Activated CD8-positive, alpha-beta memory T cell treated with anti-CD3 and anti-CD28 coated beads, Interleukin-2, amount 50 U/mL, for 48 hours (primary cell): ENCODE measurements at regions not wholly inside any gene's neighbourhood (a gene's known extent, or its start where the extent isn't known, plus 50 kb on each side); places are given as distances from the start of the nearest gene placed in this dataset.

Experiments used
- DNase-seq: peaks from one replicate; pipeline ENCODE4 v3.0.0-alpha.2; 2020

GRCh38 chr20:11329271-11329670 is 588.4 kb upstream of the BTBD3 start:
- DNase-seq: no peak

- no peak for DNase-seq
Observed at GRCh38 chr20:11331096-11331495, 586.6 kb upstream of the BTBD3 start.

DNA sequence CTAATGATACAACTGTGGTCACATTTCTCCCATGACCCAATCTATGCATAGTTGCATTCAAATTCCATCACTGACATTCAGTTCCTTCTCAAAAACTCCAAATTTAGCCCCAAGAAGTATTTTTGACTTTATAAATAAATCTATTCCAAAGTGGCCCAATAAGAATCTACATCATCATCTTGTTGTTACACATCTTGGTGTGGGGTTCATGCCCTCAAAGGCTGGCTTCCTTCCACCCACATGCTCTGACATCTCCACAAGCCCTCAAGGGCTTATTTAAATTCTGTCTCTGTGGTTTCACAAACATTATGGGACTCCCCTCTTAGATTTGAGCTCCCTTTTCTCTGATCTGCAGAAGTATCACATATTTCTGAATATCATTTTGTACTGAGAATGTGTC is 585.3 kb upstream of the BTBD3 start:
- no peak for DNase-seq

DNA sequence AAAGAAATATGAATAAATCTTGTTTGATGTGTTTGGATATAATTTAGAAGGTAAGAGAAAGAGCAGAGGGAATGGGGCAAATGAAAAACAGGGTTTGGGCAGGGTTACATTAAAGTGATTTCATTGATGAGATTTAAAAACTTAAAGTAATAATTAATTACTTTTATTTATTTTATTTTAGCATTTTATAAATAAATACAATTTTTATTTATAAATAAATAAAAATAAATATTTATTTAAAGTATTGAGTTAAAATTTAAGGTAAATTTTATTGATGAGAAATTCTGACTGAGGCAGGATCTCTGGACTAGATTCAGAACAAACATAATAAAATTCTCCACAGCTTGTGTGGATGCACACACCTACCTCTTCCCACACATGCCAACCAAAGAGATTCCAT is 584.1 kb upstream of the BTBD3 start:
- DNase-seq: no peak

GRCh38 chr20:11337361-11338130 is 580.1 kb upstream of the BTBD3 start:
- DNase-seq: no peak

- no peak for DNase-seq
Observed at GRCh38 chr20:11338496-11339306, 579.0 kb upstream of the BTBD3 start.

DNA sequence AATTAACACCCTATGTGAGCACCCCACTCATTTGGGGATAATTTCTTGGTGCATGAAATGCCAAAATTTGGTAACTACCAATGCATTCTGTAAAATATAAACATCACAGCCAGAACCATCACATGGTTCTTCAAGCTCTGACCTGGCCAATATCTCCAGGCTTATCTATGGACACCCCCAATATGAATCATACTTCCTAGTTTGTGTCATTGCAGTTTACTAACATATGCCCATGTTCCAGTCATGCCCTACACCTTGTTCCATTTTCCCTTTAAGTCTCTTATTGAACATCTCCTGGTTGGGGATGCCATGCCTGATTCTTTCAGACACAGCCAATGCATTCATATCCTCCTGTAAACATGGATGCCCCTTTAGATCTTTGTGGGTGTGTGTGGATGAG is 572.8 kb upstream of the BTBD3 start:
- DNase-seq: no peak

DNA sequence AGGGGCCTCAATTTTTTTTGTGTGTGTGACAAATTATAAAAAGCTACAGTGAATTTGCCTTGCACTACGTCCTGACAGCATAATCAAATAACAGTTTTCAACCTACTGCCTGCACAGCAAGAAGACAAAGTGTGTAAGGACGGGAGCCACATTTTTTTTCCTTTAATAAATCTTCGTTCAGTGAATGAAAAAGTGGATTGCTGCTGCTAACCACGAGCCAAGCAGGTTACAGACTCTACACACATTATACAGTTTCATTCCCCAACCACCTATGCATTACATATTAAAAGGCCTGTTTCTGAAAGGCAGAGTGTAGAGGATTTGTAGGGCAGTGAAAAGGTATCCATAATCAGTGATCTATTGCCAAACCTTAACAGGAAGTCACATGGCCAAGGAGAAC is 570.0 kb upstream of the BTBD3 start:
- DNase-seq: no peak

DNA sequence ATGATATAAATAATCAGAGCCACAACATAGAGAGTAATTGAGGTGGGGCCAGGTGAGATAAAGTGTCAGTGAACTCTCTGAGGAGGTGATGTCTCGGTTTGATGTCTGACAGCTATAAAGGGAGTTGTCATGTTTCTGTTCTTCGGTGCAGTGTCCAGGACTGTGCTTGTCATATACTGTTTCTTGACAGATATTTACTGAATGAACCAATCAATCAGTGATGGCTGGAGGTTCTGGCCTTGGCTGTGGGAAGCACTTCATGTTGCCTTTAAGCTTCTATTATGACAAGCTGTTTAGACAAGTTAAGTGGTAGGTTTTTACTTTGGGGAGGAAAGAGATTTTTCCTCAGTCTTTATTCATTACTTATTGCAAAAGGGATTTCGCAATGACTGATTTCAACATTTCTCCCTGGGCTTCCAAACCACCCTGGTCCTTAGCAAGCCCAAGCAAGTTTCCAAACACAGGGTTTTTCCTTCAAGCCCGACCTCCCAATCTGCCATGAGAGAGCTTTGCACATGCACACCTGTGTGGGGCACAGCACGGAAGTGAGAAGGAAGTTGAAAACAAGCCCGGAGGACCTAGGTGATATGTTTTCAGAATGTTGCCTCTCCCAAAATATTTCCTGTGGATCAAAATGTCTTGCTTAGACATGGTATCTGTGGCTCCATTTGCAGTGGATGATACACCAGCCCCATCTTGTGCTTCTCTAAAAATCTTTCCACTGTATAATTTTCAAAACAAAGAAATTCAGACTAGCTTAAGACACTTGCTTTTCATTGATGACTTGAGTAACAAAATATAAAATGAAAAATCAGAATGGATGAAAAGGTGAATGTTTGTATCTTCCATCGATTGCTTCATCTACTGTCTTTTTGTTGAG is 567.3 kb upstream of the BTBD3 start:
- DNase-seq: no peak

- DNase-seq: no peak
Observed at GRCh38 chr20:11352041-11352440, 565.7 kb upstream of the BTBD3 start.

GRCh38 chr20:11354846-11355245 is 562.8 kb upstream of the BTBD3 start:
- DNase-seq: no peak

DNA sequence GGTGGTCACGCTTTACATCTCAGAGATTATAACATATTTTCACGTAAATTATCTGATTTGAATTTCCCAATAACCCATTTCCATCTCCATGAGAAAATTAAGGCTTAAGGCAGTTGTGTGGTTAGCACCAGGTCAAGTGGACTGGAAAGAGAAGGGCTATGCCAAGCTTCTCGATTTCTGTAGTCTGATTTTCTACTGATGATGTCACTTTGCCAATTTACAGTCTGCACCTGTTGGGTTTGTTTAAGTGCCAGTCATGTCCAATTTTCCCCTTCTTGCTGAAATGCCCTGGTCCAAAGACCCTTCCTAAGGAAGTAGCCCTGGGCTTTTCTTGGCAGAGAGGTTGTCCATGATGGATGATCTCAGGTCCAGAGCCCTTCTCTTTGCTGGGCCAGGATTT is 562.3 kb upstream of the BTBD3 start:
- DNase-seq: no peak

DNA sequence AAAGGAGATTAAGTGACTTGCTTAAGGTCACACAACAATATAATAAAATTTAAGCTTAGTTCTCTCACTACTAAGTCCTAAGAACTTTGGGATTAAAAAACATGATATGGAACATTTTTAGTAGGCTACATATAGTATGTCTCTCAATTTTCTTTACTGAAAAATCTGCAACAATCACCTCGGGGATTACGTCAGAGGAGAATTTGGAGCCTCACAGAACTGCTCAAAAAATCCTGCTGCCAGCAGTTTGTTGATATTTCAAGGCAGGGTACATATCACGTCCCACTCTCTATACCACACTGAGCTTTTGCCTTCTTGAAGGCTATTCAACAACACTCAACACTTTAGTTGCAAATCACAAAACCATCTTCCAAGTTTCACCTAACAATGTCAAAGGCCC is 561.6 kb upstream of the BTBD3 start:
- DNase-seq: no peak

DNA sequence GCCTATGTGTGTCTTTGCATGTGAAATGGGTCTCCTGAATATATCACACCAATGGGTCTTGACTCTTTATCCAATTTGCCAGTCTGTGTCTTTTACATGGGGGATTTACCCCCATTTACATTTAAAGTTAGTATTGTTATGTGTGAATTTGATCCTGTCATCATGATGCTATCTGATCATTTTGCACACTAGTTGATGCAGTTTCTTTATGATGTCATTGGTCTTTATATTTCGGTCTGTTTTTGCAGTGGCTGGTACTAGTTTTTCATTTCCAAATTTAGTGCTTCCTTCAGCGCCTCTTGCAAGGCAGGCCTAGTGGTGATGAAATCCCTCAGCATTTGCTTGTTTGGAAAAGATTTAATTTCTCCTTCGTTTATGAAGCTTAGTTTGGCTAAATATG is 555.2 kb upstream of the BTBD3 start:
- no peak for DNase-seq

DNA sequence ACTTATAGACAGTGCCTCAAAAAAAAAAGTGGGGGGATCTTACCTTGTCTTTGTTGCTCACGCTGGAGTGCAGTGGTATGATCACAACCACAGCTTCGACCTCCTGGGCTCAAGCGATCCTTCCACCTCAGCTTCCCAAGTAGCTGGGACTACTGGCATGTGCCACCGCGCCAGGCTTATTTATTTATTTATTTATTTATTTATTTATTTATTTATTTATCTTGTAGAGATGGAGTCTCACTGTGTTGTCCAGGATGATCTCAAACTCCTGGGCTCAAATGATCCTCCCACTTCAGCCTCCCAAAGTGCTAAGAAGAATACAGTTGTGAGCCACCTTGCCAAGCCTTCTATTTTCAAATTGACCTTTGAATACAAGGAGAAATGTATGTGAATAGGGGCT is 553.0 kb upstream of the BTBD3 start:
- DNase-seq: no peak

- no peak for DNase-seq
Observed at GRCh38 chr20:11366660-11367059, 551.0 kb upstream of the BTBD3 start.

GRCh38 chr20:11368499-11368898 is 549.2 kb upstream of the BTBD3 start:
- no peak for DNase-seq

DNA sequence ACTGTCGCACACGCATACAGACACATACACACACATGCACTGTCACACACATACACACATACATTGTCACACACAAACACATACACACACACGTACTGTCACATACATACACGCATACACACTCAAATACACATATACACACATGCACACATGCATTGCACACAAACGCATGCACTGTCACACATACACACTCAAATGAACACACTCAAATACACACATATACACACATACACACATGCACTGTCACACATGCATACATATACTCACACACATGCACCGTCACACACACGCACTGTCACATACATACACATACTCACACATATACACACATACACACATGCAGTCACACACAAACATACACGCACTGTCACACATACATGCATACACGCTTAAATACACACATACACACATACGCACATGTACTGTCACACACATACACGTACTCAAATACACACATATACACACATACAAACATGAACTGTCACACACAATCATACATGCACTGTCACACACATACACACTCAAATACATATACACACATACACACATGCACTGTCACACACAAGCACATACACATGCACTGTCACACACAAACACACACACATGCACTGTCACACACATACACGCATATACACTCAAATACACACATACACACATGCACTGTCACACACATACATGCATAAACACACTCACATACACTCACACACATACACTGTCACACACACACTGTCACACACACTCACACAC is 548.6 kb upstream of the BTBD3 start:
- DNase-seq: no peak

DNA sequence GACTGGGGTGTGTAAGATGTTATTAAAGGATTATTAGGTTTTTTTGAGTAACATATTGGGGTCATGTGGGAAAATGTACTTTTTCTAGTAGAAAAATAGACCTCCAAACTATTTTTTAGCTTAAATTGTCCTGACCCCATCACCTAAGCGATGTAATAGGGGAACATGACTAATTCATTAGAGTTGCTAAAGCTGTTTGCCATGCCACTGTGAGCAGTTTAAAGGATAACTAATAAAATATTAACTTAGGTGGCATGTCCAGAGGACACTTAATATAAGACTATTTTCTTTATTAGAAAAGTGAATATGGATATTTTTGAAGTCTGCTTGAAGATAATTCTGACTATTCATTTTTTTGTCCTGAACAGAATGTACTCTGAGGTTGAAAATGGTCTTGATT is 545.9 kb upstream of the BTBD3 start:
- DNase-seq: no peak

- no peak for DNase-seq
Observed at GRCh38 chr20:11372876-11373790, 544.6 kb upstream of the BTBD3 start.

DNA sequence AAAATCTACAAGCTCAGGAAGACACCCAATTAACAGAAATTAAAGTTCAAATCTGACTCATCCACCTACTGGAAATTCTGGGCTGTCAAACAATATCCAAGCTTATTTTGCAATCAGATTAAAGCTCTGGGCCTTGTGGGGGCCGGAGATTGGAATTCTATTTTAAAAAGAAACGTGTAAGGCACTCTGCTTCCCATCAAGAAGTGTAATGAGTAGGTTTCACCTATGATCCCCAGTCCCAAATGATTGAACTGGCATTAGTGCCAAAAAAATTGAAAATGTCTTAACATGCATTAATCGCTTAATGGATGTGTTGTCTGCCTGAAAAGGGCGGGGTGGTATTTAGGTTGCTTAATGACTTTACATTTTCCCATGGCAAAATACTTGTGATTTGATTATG is 542.4 kb upstream of the BTBD3 start:
- no peak for DNase-seq

DNA sequence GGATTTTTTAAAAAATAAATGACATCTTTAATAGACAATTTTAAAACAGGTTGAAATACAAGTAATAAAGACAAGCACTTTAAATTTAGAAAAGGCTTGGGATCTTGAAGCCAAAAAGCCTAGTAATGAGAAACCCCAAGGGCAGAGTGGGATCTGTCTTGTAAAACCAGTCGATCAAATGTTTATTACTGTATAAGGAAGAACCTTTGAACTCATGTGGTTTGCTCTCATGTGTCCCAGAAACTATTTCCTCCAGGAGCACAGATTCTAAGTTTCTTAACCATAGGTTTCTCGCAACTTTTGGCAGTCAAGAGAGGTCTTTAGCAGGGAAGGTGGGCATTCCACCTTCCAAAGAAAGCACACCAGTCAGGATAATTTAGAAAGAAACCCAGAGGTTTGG is 541.7 kb upstream of the BTBD3 start:
- no peak for DNase-seq
